H1 (cell line): ENCODE measurements at regions not wholly inside any gene's neighbourhood (a gene's known extent, or its start where the extent isn't known, plus 50 kb on each side); places are given as distances from the start of the nearest gene placed in this dataset.

Source experiments
- CTCF ChIA-PET: fragments of 300-600 bp; sonication (Branson Sonifier 250); formaldehyde crosslinking; loops from one replicate; lab custom pipeline; 2021; ENCODE audit not compliant: partially characterized antibody; lab: Charles Lee
- POLR2A ChIA-PET: fragments of 300-600 bp; sonication (Branson Sonifier 250); formaldehyde crosslinking; loops from one replicate; lab custom pipeline; 2021; ENCODE audit warnings: inconsistent platforms; ENCODE audit not compliant: partially characterized antibody; lab: Charles Lee
- DNase-seq, 2 experiments: peaks; one replicate each; pipeline versions ENCODE4 v3.0.0 to v3.0.0-alpha.2; 2010 to 2022; ENCODE audit warnings: low spot score in 2 of 2, low read depth in 1 of 2, mixed read lengths in 1 of 2
- FAIRE-seq: peaks from 2 replicates; lab custom pipeline; 2011; peaks lifted over from hg19 to GRCh38; lab: Jason Lieb, UNC
- H2AFZ ChIP-seq: 2 replicates; pipeline ENCODE4 v1.8.1; 2012; ENCODE audit warnings: low read length, inconsistent platforms
- H2AK5ac ChIP-seq: 2 replicates; pipeline ENCODE4 v1.6.1; 2013; ENCODE audit warnings: low read depth, low read length
- H2BK120ac ChIP-seq: replicated peaks from 2 replicates; pipeline ENCODE3; 2013; ENCODE audit warnings: low read depth, low read length, inconsistent platforms
- H2BK12ac ChIP-seq: 2 replicates; pipeline ENCODE4 v1.6.1; 2013; ENCODE audit warnings: low read depth, low read length
- H2BK15ac ChIP-seq: 2 replicates; pipeline ENCODE4 v1.6.1; 2013; ENCODE audit warnings: low read length
- H2BK20ac ChIP-seq: 2 replicates; pipeline ENCODE4 v1.6.1; 2013; ENCODE audit warnings: low read length
- H2BK5ac ChIP-seq: 2 replicates; pipeline ENCODE4 v1.6.1; 2013; ENCODE audit warnings: low read depth, low read length
- H3K14ac ChIP-seq: 2 replicates; pipeline ENCODE4 v1.6.1; 2013; ENCODE audit warnings: inconsistent platforms; ENCODE audit not compliant: insufficient read length
- H3K18ac ChIP-seq: 2 replicates; pipeline ENCODE4 v1.6.1; 2013; ENCODE audit warnings: low read length; ENCODE audit errors: extremely low read depth
- H3K23ac ChIP-seq: 2 replicates; pipeline ENCODE4 v1.6.1; 2013; ENCODE audit warnings: inconsistent platforms; ENCODE audit not compliant: insufficient read length
- H3K23me2 ChIP-seq: 2 replicates; pipeline ENCODE4 v1.6.1; 2013; ENCODE audit warnings: low read depth, low read length
- H3K27ac ChIP-seq: 2 replicates; pipeline ENCODE4 v1.6.1; 2011; ENCODE audit warnings: low read depth, low read length, inconsistent platforms
- H3K27me3 ChIP-seq, 4 experiments: replicated peaks in 1 of 4; 1 replicate in 1 of 4; 2 replicates in 3 of 4; pipeline versions ENCODE4 v1.6.1 to v1.8.1; 2011 to 2013; ENCODE audit warnings: low read length in 3 of 4, mild to moderate bottlenecking in 3 of 4, inconsistent platforms in 2 of 4, mixed read lengths in 2 of 4, moderate library complexity in 1 of 4; ENCODE audit not compliant: control insufficient read depth in 3 of 4, insufficient read depth in 3 of 4; ENCODE audit errors: extremely low read depth in 1 of 4
- H3K36me3 ChIP-seq, 4 experiments: 2 replicates each; pipeline versions ENCODE4 v1.6.1 to v1.8.1; 2011 to 2013; ENCODE audit warnings: mild to moderate bottlenecking in 4 of 4, low read length in 3 of 4, moderate library complexity in 2 of 4, control low read depth in 1 of 4, inconsistent platforms in 1 of 4; ENCODE audit not compliant: insufficient read depth in 4 of 4, control insufficient read depth in 2 of 4
- H3K4ac ChIP-seq: replicated peaks from 2 replicates; pipeline ENCODE3; 2013; ENCODE audit warnings: low read length, low read depth, mixed read lengths, inconsistent platforms; ENCODE audit not compliant: insufficient read length
- H3K4me1 ChIP-seq, 4 experiments: replicated peaks in 1 of 4; 1 replicate in 1 of 4; 2 replicates in 3 of 4; pipeline versions ENCODE4 v1.6.1 to v1.8.1; 2011 to 2013; ENCODE audit warnings: low read length in 3 of 4, inconsistent platforms in 2 of 4, mixed read lengths in 1 of 4; ENCODE audit not compliant: insufficient read depth in 4 of 4, control insufficient read depth in 3 of 4
- H3K4me2 ChIP-seq, 2 experiments: 2 replicates each; pipeline versions ENCODE4 v1.6.1 to v1.8.1; 2011 to 2013; ENCODE audit warnings: low read depth in 2 of 2, low read length in 2 of 2, control low read depth in 1 of 2, inconsistent platforms in 1 of 2, mild to moderate bottlenecking in 1 of 2; ENCODE audit not compliant: insufficient read depth in 1 of 2
- H3K4me3 ChIP-seq, 4 experiments: fragments of 200-600, 300-600 bp in 1 of 4; sonication (generic), shearing (Covaris generic), sonication (Bioruptor Twin) in 1 of 4; 2 replicates each; pipeline versions ENCODE4 v1.5.1 to v1.8.1; 2011 to 2016; ENCODE audit warnings: low read length in 4 of 4, low read depth in 3 of 4, control low read depth in 2 of 4, inconsistent platforms in 2 of 4, mild to moderate bottlenecking in 2 of 4, mixed read lengths in 1 of 4, moderate library complexity in 1 of 4; ENCODE audit not compliant: insufficient read depth in 2 of 4; ENCODE audit errors: extremely low read depth in 1 of 4
- H3K56ac ChIP-seq: replicated peaks from 2 replicates; pipeline ENCODE3; 2013; ENCODE audit warnings: low read depth, mild to moderate bottlenecking, mixed read lengths, low read length, inconsistent platforms; ENCODE audit not compliant: insufficient read length
- H3K79me1 ChIP-seq: 2 replicates; pipeline ENCODE4 v1.6.1; 2013; ENCODE audit warnings: low read depth, low read length, control low read depth
- H3K79me2 ChIP-seq, 2 experiments: 2 replicates each; pipeline versions ENCODE4 v1.6.1 to v1.8.1; 2012 to 2013; ENCODE audit warnings: low read length in 2 of 2, mild to moderate bottlenecking in 2 of 2, inconsistent platforms in 1 of 2; ENCODE audit not compliant: insufficient read depth in 2 of 2, control insufficient read depth in 1 of 2
- H3K9ac ChIP-seq, 4 experiments: replicated peaks in 1 of 4; 1 replicate in 1 of 4; 2 replicates in 3 of 4; pipeline versions ENCODE4 v1.6.1 to v1.8.1; 2011 to 2013; ENCODE audit warnings: low read depth in 3 of 4, low read length in 3 of 4, control low read depth in 2 of 4, mild to moderate bottlenecking in 2 of 4, moderate library complexity in 2 of 4, inconsistent platforms in 1 of 4; ENCODE audit errors: extremely low read depth in 1 of 4
- H3K9me3 ChIP-seq, 2 experiments: 2 replicates each; pipeline versions ENCODE4 v1.6.1 to v1.8.1; 2012 to 2013; ENCODE audit warnings: mild to moderate bottlenecking in 2 of 2, moderate library complexity in 2 of 2, control low read depth in 1 of 2, inconsistent platforms in 1 of 2, low read depth in 1 of 2, low read length in 1 of 2, mixed read lengths in 1 of 2; ENCODE audit not compliant: insufficient read depth in 2 of 2
- H4K20me1 ChIP-seq, 2 experiments: replicated peaks in 1 of 2; 2 replicates each; pipeline versions ENCODE3 to v1.8.1; 2011 to 2013; ENCODE audit warnings: inconsistent platforms in 2 of 2, low read length in 2 of 2, mild to moderate bottlenecking in 1 of 2; ENCODE audit not compliant: insufficient read depth in 2 of 2, control insufficient read depth in 1 of 2
- H4K5ac ChIP-seq: 2 replicates; pipeline ENCODE4 v1.6.1; 2013; ENCODE audit warnings: low read length, low read depth, mixed read lengths, inconsistent platforms; ENCODE audit not compliant: insufficient read length
- H4K8ac ChIP-seq: 2 replicates; pipeline ENCODE4 v1.8.0; 2013; ENCODE audit warnings: mild to moderate bottlenecking, moderate library complexity, low read length, inconsistent platforms; ENCODE audit not compliant: insufficient read depth; ENCODE audit errors: extremely low read depth
- H4K91ac ChIP-seq: replicated peaks from 2 replicates; pipeline ENCODE3; 2013; ENCODE audit warnings: low read length, mixed read lengths, inconsistent platforms; ENCODE audit not compliant: insufficient read length
- ATF3 ChIP-seq: IDR thresholded peaks from 2 replicates; pipeline ENCODE4 v1.6.1; 2011; ENCODE audit warnings: low read depth, mild to moderate bottlenecking, low read length; ENCODE audit not compliant: insufficient read depth
- CREB1 ChIP-seq: IDR thresholded peaks from 2 replicates; pipeline ENCODE4 v1.6.1; 2012; ENCODE audit warnings: inconsistent platforms
- CTCF ChIP-seq, 3 experiments: IDR thresholded peaks; 1 replicate in 2 of 3; 2 replicates in 1 of 3; pipeline versions ENCODE4 v1.5.1 to v1.6.1; 2011; ENCODE audit warnings: low read length in 3 of 3, mild to moderate bottlenecking in 3 of 3, inconsistent platforms in 2 of 3, low read depth in 1 of 3, moderate library complexity in 1 of 3; ENCODE audit not compliant: insufficient read depth in 1 of 3; ENCODE audit errors: control extremely low read depth in 1 of 3
- E2F6 ChIP-seq: IDR thresholded peaks from 2 replicates; pipeline ENCODE4 v1.6.1; 2012; ENCODE audit warnings: inconsistent platforms
- SIN3A ChIP-seq, 2 experiments: IDR thresholded peaks in 1 of 2; conservative IDR thresholded peaks in 1 of 2; 2 replicates each; pipeline ENCODE4 v1.6.1; 2011 to 2012; ENCODE audit warnings: low read length in 2 of 2, improper control_type of control experiment in 1 of 2, low read depth in 1 of 2, mild to moderate bottlenecking in 1 of 2
- SIX5 ChIP-seq: IDR thresholded peaks from 2 replicates; pipeline ENCODE4 v1.6.1; 2011; ENCODE audit warnings: mild to moderate bottlenecking, low read depth, low read length
- SP4 ChIP-seq: IDR thresholded peaks from 2 replicates; pipeline ENCODE4 v1.6.1; 2012; ENCODE audit warnings: low read length, inconsistent platforms
- SUZ12 ChIP-seq: fragments of 200-600 bp; sonication (generic); IDR thresholded peaks from 2 replicates; pipeline ENCODE4 v1.6.1; 2012; ENCODE audit warnings: mild to moderate bottlenecking, inconsistent platforms, low read length, moderate library complexity, mixed read lengths
- TAF7 ChIP-seq: optimal IDR thresholded peaks from 2 replicates; pipeline ENCODE3; 2011; ENCODE audit warnings: low read depth, mild to moderate bottlenecking, inconsistent platforms, low read length, moderate library complexity, borderline replicate concordance
- YY1 ChIP-seq: IDR thresholded peaks from 2 replicates; pipeline ENCODE4 v1.6.1; 2011; ENCODE audit warnings: low read depth, mild to moderate bottlenecking, low read length
- WGBS, 2 experiments: shearing (Covaris generic) in 1 of 2; methylation state at CpG; one replicate each; pipeline versions ENCODE4 v1.1.6 to v1.1.7; 2013 to 2015; ENCODE audit warnings: low lambda C conversion rate in 2 of 2, mixed read lengths in 2 of 2, inconsistent platforms in 1 of 2, low coverage in 1 of 2, missing lambda C conversion rate in 1 of 2; ENCODE audit not compliant: insufficient replicate concordance in 2 of 2, insufficient coverage in 1 of 2, insufficient read length in 1 of 2; ENCODE audit errors: extremely low coverage in 1 of 2, missing lambda C conversion rate in 1 of 2; 5-methylcytosine and 5-hydroxymethylcytosine counted together

- Histone ChIP-seq H3K4me2 (no peak overlapping the region), H2BK15ac (no peak overlapping the region), H4K20me1 (no peaks in the 10 kb centered on the region), H2AFZ (no peak overlapping the region), H2BK20ac (no peak overlapping the region), H2AK5ac (no peak overlapping the region), H3K4ac (no peak overlapping the region), H4K91ac (no peak overlapping the region), H2BK5ac (no peak overlapping the region), H3K56ac (no peak overlapping the region), H4K8ac (no peak overlapping the region), H4K5ac (no peak overlapping the region), H2BK12ac (no peak overlapping the region), H3K18ac (no peak overlapping the region), H2BK120ac (no peak overlapping the region), H3K9ac (no peak overlapping the region), H3K27ac (no peak overlapping the region), H3K79me1 (no peaks in the 10 kb centered on the region), H3K9me3 (peaks cover 11 to 23% of the 10 kb centered on the region in 2 experiments; a peak in 3 of 4 replicates), H3K23me2 (no peaks in the 10 kb centered on the region), H3K14ac (no peak overlapping the region), H3K27me3 (no peaks in the 10 kb centered on the region), H3K23ac (no peak overlapping the region), H3K36me3 (peaks cover 0 to 5% (median 0%) of the 10 kb centered on the region in 4 experiments; a peak in 1 of 8 replicates), H3K4me3 (no peak overlapping the region), H3K79me2 (no peaks in the 10 kb centered on the region), H3K4me1 (no peaks in the 10 kb centered on the region)
- 97% methylated on average over 16 of the region's 30 CpGs; no CpG with 5 or more reads in 1 of the 2 experiments for WGBS, 2 experiments
- ChIA-PET POLR2A (no interaction called here), CTCF (interaction anchor here (0.6 to 0.7 kb wide), 2 partner anchors 535 to 601 kb away, joined by 3 read pairs; partner anchors contain the start of gene XRN2)
- FAIRE-seq (no peak), DNase-seq (no peak)
- TF ChIP-seq TAF7 (no peak), ATF3 (no peak), YY1 (no peak), SP4 (no peak), SIN3A (conservative IDR thresholded peaks at IDR 0.05 in 1 of 2, IDR thresholded peaks at IDR 0.05 in 1 of 2; ENCODE audit: low read depth in 1 of 2, low read length in 2 of 2) (no peak), SIX5 (no peak), SUZ12 (no peak), E2F6 (no peak), CTCF (IDR thresholded peaks at IDR 0.05; ENCODE audit: control extremely low read depth in 1 of 3, insufficient read depth in 1 of 3, low read depth in 1 of 3, low read length in 3 of 3) (no peak), CREB1 (no peak)
Observed at GRCh38 chr20:20768202-20768815, 55.9 kb upstream of the RALGAPA2 start.
